ENCODE measurements at regions not wholly inside any gene's neighbourhood (a gene's known extent, or its start where the extent isn't known, plus 50 kb on each side); places are given as distances from the start of the nearest gene placed in this dataset.

DNA sequence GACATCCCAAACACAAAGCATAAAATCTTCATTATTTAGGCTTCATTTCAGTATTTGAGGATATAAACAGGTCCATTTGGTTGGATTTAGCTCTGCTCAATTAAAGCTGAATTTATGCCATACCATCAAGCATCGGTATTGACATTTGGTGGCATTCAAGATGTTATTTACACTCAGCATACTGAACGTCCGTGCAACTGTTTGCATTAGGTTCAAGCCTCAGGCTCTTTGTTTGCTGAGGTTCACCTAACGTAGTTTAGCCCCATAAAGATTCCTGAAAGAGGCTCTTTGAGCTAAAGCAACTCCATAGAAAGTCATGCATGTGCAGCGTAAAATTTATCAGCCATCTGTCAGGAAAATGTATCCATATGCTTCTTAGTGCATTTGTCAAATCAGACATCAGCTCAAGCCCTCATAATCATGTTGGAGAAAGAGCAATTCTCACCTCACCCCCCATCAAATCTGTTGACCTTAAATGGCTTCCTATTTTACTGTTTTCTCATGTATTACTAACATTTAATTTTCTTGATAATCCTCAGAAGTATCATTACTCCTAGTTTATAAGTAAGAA, 366.9 kb downstream of the EPHA4 start:
- Histone ChIP-seq H3K4me1 (ENCODE audit: control insufficient read depth, low read depth, low read length) (no peaks in the 10 kb centered on the region), H2AK5ac (ENCODE audit: low read length) (no peak overlapping the region), H3K79me2 (ENCODE audit: control insufficient read depth, insufficient read depth, low read length) (no peaks in the 10 kb centered on the region), H3K27me3 (ENCODE audit: insufficient read depth, low read length, poor library complexity) (no peaks in the 10 kb centered on the region), H2BK5ac (ENCODE audit: low read length) (no peak overlapping the region), H3K27ac (ENCODE audit: low read depth, low read length) (no peak overlapping the region), H3K4me3 (ENCODE audit: low read length) (no peak overlapping the region), H3K4ac (ENCODE audit: low read depth, low read length) (no peak overlapping the region), H2BK15ac (replicated peaks; ENCODE audit: low read depth) (no peak overlapping the region), H3K4me2 (ENCODE audit: low read length) (no peak overlapping the region), H4K5ac (ENCODE audit: low read length) (no peak overlapping the region), H3K56ac (ENCODE audit: low read length) (no peak overlapping the region), H3K79me1 (ENCODE audit: low read length) (no peaks in the 10 kb centered on the region), H3K23ac (ENCODE audit: low read length) (no peak overlapping the region), H3K9ac (ENCODE audit: low read length) (no peak overlapping the region), H2BK120ac (ENCODE audit: low read depth, low read length) (no peak overlapping the region), H3K36me3 (ENCODE audit: control insufficient read depth, insufficient read depth, low read length) (no peaks in the 10 kb centered on the region), H3K18ac (ENCODE audit: low read length) (no peak overlapping the region), H4K8ac (ENCODE audit: low read depth, low read length) (no peak overlapping the region)
- WGBS (ENCODE audit: extremely low coverage, insufficient coverage, low lambda C conversion rate) = no CpG with 5 or more reads among the region's 5 CpGs
- no peak for DNase-seq

DNA sequence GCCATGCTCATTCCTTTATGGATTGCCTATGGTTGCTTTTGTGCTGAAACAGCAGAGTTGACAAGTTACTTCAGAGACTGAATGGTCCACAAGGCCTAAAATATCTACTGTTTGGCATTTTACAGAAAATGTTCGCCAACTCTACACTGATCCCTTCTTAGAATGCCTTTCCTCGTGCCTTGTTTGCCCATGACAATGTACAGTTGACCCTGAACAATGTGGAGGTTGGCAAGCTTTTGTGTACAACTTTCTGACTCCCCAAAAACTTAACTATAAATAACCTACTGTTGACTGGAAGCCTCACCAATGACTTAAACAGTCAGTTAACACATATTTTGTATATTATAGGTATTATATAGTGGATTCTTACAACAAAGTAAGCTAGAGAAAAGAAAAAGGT, 361.4 kb downstream of the EPHA4 start:
- Histone ChIP-seq H3K4me3 (ENCODE audit: low read length) (no peak overlapping the region), H3K9ac (ENCODE audit: low read length) (no peak overlapping the region), H3K27me3 (ENCODE audit: insufficient read depth, low read length, poor library complexity) (no peaks in the 10 kb centered on the region), H3K56ac (ENCODE audit: low read length) (no peak overlapping the region), H3K4me1 (ENCODE audit: control insufficient read depth, low read depth, low read length) (peaks cover 2% of the 10 kb centered on the region), H4K8ac (ENCODE audit: low read depth, low read length) (no peak overlapping the region), H2BK120ac (ENCODE audit: low read depth, low read length) (no peak overlapping the region), H3K79me1 (ENCODE audit: low read length) (no peaks in the 10 kb centered on the region), H2BK5ac (ENCODE audit: low read length) (no peak overlapping the region), H2AK5ac (ENCODE audit: low read length) (no peak overlapping the region), H3K79me2 (ENCODE audit: control insufficient read depth, insufficient read depth, low read length) (no peaks in the 10 kb centered on the region), H3K4me2 (ENCODE audit: low read length) (no peak overlapping the region), H4K5ac (ENCODE audit: low read length) (no peak overlapping the region), H3K18ac (ENCODE audit: low read length) (no peak overlapping the region), H3K23ac (ENCODE audit: low read length) (no peak overlapping the region), H3K27ac (ENCODE audit: low read depth, low read length) (no peak overlapping the region), H2BK15ac (replicated peaks; ENCODE audit: low read depth) (no peak overlapping the region), H3K36me3 (ENCODE audit: control insufficient read depth, insufficient read depth, low read length) (no peaks in the 10 kb centered on the region), H3K4ac (ENCODE audit: low read depth, low read length) (no peak overlapping the region)
- DNase-seq = no peak
- no CpG with 5 or more reads among the region's 2 CpGs for WGBS (ENCODE audit: extremely low coverage, insufficient coverage, low lambda C conversion rate)

GRCh38 chr2:221211653-221212052, 360.5 kb downstream of the EPHA4 start:
- no peak overlapping the region for H3K4me3 ChIP-seq (ENCODE audit: low read length)
- WGBS (ENCODE audit: extremely low coverage, insufficient coverage, low lambda C conversion rate) = no CpG with 5 or more reads among the region's 3 CpGs
- H4K8ac ChIP-seq (ENCODE audit: low read depth, low read length) = no peak overlapping the region
- no peak overlapping the region for H2BK120ac ChIP-seq (ENCODE audit: low read depth, low read length)
- H3K79me1 ChIP-seq (ENCODE audit: low read length) = no peaks in the 10 kb centered on the region
- no peak overlapping the region for H3K23ac ChIP-seq (ENCODE audit: low read length)
- no peak overlapping the region for H4K5ac ChIP-seq (ENCODE audit: low read length)
- H3K56ac ChIP-seq (ENCODE audit: low read length) = no peak overlapping the region
- H3K36me3 ChIP-seq (ENCODE audit: control insufficient read depth, insufficient read depth, low read length) = no peaks in the 10 kb centered on the region
- no peak for DNase-seq
- no peak overlapping the region for H3K9ac ChIP-seq (ENCODE audit: low read length)
- H3K4me2 ChIP-seq (ENCODE audit: low read length) = no peak overlapping the region
- H2BK5ac ChIP-seq (ENCODE audit: low read length) = no peak overlapping the region
- H2AK5ac ChIP-seq (ENCODE audit: low read length) = no peak overlapping the region
- no peaks in the 10 kb centered on the region for H3K79me2 ChIP-seq (ENCODE audit: control insufficient read depth, insufficient read depth, low read length)
- no peak overlapping the region for H3K18ac ChIP-seq (ENCODE audit: low read length)
- no peak overlapping the region for H2BK15ac ChIP-seq (replicated peaks; ENCODE audit: low read depth)
- no peak overlapping the region for H3K27ac ChIP-seq (ENCODE audit: low read depth, low read length)
- H3K27me3 ChIP-seq (ENCODE audit: insufficient read depth, low read length, poor library complexity) = no peaks in the 10 kb centered on the region
- peaks cover 2% of the 10 kb centered on the region for H3K4me1 ChIP-seq (ENCODE audit: control insufficient read depth, low read depth, low read length)
- no peak overlapping the region for H3K4ac ChIP-seq (ENCODE audit: low read depth, low read length)

DNA sequence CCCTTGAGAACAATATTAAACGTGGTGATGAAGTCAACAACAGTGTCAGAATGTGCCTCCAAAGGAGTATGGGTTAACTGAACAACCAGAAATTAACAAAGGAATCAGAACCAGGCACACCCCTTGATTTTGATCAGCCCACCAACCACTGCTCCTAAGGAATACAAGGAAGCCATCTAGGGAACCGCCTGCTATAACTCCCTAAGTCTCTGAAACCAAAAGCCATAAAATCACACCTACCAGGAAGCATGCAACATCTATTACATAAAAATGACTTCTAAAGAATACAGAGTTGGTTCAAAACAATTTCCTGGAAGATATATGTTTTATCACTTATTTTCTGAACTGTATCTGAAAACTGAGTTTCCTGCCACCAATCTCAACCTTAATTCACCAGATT, 360.0 kb downstream of the EPHA4 start:
- no peak overlapping the region for H2BK5ac ChIP-seq (ENCODE audit: low read length)
- peaks cover 2% of the 10 kb centered on the region for H3K4me1 ChIP-seq (ENCODE audit: control insufficient read depth, low read depth, low read length)
- H3K27me3 ChIP-seq (ENCODE audit: insufficient read depth, low read length, poor library complexity) = no peaks in the 10 kb centered on the region
- H3K4ac ChIP-seq (ENCODE audit: low read depth, low read length) = no peak overlapping the region
- H3K79me1 ChIP-seq (ENCODE audit: low read length) = no peaks in the 10 kb centered on the region
- H3K9ac ChIP-seq (ENCODE audit: low read length) = no peak overlapping the region
- H3K27ac ChIP-seq (ENCODE audit: low read depth, low read length) = no peak overlapping the region
- no peak overlapping the region for H2BK15ac ChIP-seq (replicated peaks; ENCODE audit: low read depth)
- no peak overlapping the region for H3K23ac ChIP-seq (ENCODE audit: low read length)
- no CpG with 5 or more reads among the region's 2 CpGs for WGBS (ENCODE audit: extremely low coverage, insufficient coverage, low lambda C conversion rate)
- H2BK120ac ChIP-seq (ENCODE audit: low read depth, low read length) = no peak overlapping the region
- no peaks in the 10 kb centered on the region for H3K79me2 ChIP-seq (ENCODE audit: control insufficient read depth, insufficient read depth, low read length)
- no peak overlapping the region for H3K56ac ChIP-seq (ENCODE audit: low read length)
- no peak overlapping the region for H3K18ac ChIP-seq (ENCODE audit: low read length)
- DNase-seq = no peak
- no peak overlapping the region for H3K4me3 ChIP-seq (ENCODE audit: low read length)
- no peak overlapping the region for H2AK5ac ChIP-seq (ENCODE audit: low read length)
- H4K5ac ChIP-seq (ENCODE audit: low read length) = no peak overlapping the region
- H3K4me2 ChIP-seq (ENCODE audit: low read length) = no peak overlapping the region
- H4K8ac ChIP-seq (ENCODE audit: low read depth, low read length) = no peak overlapping the region
- no peaks in the 10 kb centered on the region for H3K36me3 ChIP-seq (ENCODE audit: control insufficient read depth, insufficient read depth, low read length)

- DNase-seq = no peak
- Histone ChIP-seq H3K18ac (ENCODE audit: low read length) (no peak overlapping the region), H3K4ac (ENCODE audit: low read depth, low read length) (no peak overlapping the region), H2AK5ac (ENCODE audit: low read length) (no peak overlapping the region), H2BK15ac (replicated peaks; ENCODE audit: low read depth) (no peak overlapping the region), H3K27ac (ENCODE audit: low read depth, low read length) (no peak overlapping the region), H3K27me3 (ENCODE audit: insufficient read depth, low read length, poor library complexity) (no peaks in the 10 kb centered on the region), H3K23ac (ENCODE audit: low read length) (no peak overlapping the region), H3K4me2 (ENCODE audit: low read length) (no peak overlapping the region), H3K79me2 (ENCODE audit: control insufficient read depth, insufficient read depth, low read length) (no peaks in the 10 kb centered on the region), H3K9ac (ENCODE audit: low read length) (no peak overlapping the region), H2BK5ac (ENCODE audit: low read length) (no peak overlapping the region), H4K8ac (ENCODE audit: low read depth, low read length) (no peak overlapping the region), H4K5ac (ENCODE audit: low read length) (no peak overlapping the region), H3K36me3 (ENCODE audit: control insufficient read depth, insufficient read depth, low read length) (no peaks in the 10 kb centered on the region), H3K56ac (ENCODE audit: low read length) (no peak overlapping the region), H3K4me1 (ENCODE audit: control insufficient read depth, low read depth, low read length) (peaks cover 2% of the 10 kb centered on the region), H3K4me3 (ENCODE audit: low read length) (no peak overlapping the region), H3K79me1 (ENCODE audit: low read length) (no peaks in the 10 kb centered on the region), H2BK120ac (ENCODE audit: low read depth, low read length) (no peak overlapping the region)
- WGBS (ENCODE audit: extremely low coverage, insufficient coverage, low lambda C conversion rate) = no CpG with 5 or more reads among the region's 1 CpG
These were observed 356.6 kb downstream of the EPHA4 start for GRCh38 chr2:221215487-221215886.

DNA sequence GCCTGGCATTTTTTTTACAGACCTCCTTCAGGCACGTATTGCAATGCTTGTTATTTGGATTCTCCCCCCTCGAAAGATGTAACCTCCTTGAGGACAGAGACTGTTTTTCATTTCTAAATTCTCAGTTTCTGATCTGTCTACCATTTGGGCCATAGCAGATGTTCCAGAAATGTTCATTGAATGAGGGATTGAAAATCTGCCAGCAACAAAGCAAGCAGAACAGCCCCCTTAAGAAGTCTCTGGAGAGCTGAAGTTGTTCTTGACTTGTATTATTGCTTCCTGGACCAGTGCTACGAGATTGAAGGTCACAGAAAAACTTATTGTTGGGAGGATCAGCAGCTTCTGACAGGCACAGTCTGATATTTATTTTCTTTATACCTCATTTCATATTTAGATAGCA, 355.5 kb downstream of the EPHA4 start:
- no peak overlapping the region for H3K4me3 ChIP-seq (ENCODE audit: low read length)

More for the DNA sequence above, 355.5 kb downstream of the EPHA4 start:
- H3K27me3 ChIP-seq (ENCODE audit: insufficient read depth, low read length, poor library complexity) = no peaks in the 10 kb centered on the region
- H3K4me1 ChIP-seq (ENCODE audit: control insufficient read depth, low read depth, low read length) = peaks cover 2% of the 10 kb centered on the region
- H4K5ac ChIP-seq (ENCODE audit: low read length) = no peak overlapping the region
- H2BK5ac ChIP-seq (ENCODE audit: low read length) = no peak overlapping the region
- H3K79me2 ChIP-seq (ENCODE audit: control insufficient read depth, insufficient read depth, low read length) = no peaks in the 10 kb centered on the region
- H3K18ac ChIP-seq (ENCODE audit: low read length) = no peak overlapping the region
- H2BK15ac ChIP-seq (replicated peaks; ENCODE audit: low read depth) = no peak overlapping the region
- H2BK120ac ChIP-seq (ENCODE audit: low read depth, low read length) = no peak overlapping the region
- H3K56ac ChIP-seq (ENCODE audit: low read length) = no peak overlapping the region
- no peaks in the 10 kb centered on the region for H3K36me3 ChIP-seq (ENCODE audit: control insufficient read depth, insufficient read depth, low read length)
- H2AK5ac ChIP-seq (ENCODE audit: low read length) = no peak overlapping the region
- H3K4ac ChIP-seq (ENCODE audit: low read depth, low read length) = no peak overlapping the region
- H3K79me1 ChIP-seq (ENCODE audit: low read length) = no peaks in the 10 kb centered on the region
- H3K27ac ChIP-seq (ENCODE audit: low read depth, low read length) = no peak overlapping the region
- H3K9ac ChIP-seq (ENCODE audit: low read length) = no peak overlapping the region
- no CpG with 5 or more reads among the region's 3 CpGs for WGBS (ENCODE audit: extremely low coverage, insufficient coverage, low lambda C conversion rate)
- no peak for DNase-seq
- H3K4me2 ChIP-seq (ENCODE audit: low read length) = no peak overlapping the region
- H3K23ac ChIP-seq (ENCODE audit: low read length) = no peak overlapping the region
- no peak overlapping the region for H4K8ac ChIP-seq (ENCODE audit: low read depth, low read length)

All from mesendoderm (in vitro differentiated cells).